Stimulated activated naive CD8-positive, alpha-beta T cell treated with anti-CD3 and anti-CD28 coated beads, Interleukin-15, Interleukin-2, amounts not matched to agents 100 U/mL and 50 U/mL, for 24 hours (primary cell): ENCODE measurements at regions not wholly inside any gene's neighbourhood (a gene's known extent, or its start where the extent isn't known, plus 50 kb on each side); places are given as distances from the start of the nearest gene placed in this dataset.

Experiments
- ATAC-seq: fragments of 150-1000 bp; cut with Tn5 transposase; one replicate; pipeline ENCODE4 v1.10.0; 2021
- DNase-seq: peaks from one replicate; pipeline ENCODE4 v3.0.0; 2021

DNA sequence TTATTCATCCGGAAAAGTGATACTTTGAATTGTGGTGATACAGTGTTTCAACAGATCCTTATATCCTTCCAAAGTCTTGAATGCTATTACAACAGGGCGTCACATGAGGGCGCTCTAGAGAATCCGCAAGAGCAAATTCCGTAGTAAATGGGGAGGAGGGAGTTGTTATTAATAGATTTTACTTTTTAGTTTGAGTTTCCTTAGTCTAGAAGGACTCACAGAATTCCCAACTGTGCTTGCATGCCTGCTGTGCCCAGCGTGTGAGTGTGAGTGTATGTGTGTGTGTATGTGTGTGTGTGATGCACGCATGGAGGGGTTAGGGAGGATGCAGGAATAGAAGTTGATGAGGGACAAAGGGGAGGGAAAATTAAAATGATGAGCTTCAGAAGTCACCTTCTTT lies 375.3 kb downstream of the C12orf75 start:
- DNase-seq, result no peak

DNA sequence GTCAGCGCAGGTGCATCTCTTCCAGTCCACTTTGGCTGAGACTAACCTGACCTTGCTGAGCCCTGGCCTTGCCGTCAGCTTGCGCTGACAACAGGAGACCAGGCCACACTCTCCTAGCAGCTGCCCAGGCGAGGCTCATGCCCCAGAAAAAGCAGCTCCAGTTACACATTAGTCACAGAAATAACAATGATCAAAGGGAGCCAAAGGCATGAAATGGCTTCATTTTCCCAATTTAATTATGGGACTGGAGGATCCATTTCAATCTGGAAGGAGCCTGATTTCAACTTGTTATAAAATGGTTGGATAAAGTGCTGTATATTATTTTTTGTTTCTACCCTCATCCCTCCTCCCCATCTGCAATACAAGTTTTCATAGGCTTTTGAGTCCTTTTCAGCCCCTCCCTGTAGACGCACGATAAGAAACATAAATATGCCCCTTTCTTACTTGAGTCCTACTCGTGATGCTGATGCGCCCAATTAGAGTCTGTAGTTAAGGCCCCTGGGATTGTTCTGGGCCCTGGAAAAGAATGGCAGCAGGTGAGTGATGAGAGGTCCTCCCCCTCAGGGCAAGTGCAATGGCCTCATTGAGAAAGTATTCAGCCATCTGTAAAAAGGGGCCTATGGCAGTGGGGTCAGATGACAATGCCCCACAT lies 376.0 kb downstream of the C12orf75 start:
- ATAC-seq (no peak), DNase-seq (no peak)

More for the DNA sequence above, 375.3 kb downstream of the C12orf75 start:
- ATAC-seq, result no peak

DNA sequence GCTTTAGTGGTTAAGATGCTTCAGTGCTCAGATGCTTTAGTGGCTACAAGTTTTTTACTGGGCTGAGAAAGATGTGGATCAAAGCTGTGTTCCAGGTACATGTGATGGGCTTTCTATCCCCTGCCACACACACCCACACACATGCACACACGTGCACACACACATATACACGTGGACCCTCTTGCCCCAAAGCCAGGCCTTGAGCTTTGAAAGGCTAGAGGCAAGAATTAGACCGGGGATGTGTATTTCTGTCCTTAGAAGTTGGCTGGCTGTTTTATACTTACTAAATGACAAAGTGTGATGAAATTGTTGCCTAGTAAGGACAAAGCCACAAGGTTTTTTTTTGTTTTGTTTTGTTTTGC lies 376.5 kb downstream of the C12orf75 start:
- ATAC-seq (no peak), DNase-seq (no peak)

DNA sequence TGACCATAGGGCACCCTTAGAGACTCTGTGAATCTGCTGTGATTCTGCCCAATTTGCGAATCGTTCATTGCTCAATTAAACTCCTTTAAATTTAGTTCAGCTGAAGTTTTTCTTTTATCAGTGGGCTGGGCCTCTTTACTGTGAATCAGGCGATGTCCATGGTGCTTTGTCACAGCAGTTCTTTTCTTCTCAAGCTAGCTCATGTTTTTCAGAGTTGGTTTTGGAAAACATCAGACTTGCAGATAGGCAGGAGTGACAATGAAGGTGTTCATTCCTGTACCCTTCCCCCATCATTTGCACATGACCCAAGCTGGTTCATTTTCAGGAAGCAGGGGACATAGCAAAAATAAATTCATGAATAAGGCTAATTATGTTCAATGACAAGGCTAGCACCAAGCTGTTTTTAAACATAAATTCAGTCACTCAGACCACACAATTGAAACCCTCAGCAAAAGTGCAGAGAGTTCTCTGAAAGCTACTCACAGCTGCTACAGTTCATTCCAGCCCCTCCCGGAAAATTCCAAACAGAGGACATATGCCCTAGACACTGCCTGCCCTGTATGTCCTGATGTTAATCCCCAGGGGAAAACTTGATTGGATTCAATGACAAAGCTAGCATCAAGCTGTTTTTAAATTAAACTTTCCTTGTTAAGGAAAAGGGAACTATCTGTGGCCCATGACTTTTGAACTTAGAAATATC lies 383.3 kb downstream of the C12orf75 start:
- ATAC-seq, result no peak
- DNase-seq, result no peak

DNA sequence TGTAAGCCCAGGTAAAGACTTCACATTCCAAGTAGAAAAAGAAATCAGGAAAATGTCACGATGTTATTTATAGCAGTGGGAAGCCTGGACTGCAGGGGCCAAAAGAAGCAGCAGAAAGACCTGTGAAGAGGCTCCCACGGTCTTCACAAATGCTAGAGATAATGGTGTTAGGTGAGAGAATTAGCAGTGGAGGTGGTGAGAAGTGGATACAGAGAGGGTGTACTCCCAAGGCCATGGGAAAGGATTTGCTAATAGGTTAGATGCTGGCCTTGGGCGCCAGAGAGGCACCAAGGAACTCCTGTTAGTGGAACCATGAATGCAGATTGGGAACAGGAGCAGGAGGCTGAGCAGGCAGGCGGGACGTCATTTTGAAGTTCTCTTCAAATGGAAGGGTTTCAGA lies 386.1 kb downstream of the C12orf75 start:
- ATAC-seq (no peak), DNase-seq (no peak)

DNA sequence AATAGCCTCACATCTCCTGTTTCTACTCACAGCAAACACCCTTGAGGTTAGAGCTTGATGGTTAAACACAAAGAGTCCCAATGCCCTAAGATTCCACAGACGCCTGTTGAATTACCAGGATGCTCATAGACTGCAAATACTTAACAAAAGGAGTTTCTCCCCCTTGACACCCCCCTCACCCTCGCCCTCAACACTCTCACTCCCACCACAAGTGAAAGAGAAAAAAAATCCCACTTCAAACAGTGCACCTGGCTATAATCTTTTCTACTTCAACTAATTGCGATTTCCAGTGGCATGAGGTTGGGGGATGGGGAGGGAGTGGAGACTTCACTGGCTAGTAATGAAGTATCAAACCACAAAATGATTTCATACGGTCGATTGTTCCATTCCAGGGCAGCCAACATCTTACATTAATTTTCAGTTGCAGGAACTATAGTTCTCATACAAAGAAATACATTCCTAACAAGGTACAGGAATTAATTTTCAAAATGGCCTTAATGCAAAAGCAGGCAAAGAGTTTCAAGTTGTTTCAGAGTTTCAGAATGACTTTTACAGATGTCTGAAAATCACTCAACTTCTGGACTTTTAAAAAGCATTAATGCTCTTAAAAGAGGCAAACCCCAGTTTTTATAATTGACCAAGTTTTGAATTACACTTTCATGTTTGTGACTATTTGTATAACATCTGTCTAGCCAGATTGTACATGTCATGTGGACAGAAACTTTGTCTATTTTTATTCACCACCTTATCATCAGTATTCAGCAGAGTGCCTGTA lies 390.7 kb downstream of the C12orf75 start:
- no peak for ATAC-seq
- no peak for DNase-seq

DNA sequence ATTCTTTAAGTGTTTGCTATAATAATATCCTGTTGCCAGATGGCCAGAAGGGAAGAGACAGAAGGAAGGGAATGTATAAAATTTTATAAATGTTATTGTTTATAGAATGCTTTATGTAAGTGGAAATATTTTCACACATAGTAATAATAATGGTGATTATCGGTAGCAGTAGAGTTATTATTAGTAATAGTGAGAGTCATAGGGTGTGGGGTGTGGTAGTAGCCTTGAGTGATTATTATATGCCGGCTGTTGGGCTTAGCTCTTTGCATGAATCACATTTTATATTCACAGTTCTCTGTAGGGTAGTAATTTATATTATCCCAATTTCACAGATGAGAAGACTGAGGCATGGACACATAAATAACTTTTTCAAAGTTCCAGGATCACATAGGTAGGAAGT lies 391.4 kb downstream of the C12orf75 start:
- ATAC-seq (no peak), DNase-seq (no peak)

DNA sequence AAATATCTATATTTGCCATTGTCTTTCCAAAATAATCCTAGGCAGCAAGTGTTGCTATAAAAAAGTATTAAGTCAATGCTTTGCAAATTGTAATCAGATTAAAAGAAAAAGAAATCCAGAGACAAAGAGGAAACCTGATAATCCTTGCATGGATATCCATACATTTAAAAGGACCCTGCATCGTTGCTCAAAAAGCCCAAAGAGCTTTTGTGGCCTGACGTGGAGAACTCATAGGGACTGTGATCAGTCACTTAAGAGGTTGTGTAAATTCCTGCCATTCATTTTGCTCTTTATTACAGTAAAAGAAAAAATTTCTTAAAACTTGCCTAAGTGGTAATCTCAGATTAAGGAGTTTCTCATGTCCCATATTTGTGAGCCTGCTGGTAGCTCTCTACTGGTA lies 392.6 kb downstream of the C12orf75 start:
- ATAC-seq (no peak), DNase-seq (no peak)

DNA sequence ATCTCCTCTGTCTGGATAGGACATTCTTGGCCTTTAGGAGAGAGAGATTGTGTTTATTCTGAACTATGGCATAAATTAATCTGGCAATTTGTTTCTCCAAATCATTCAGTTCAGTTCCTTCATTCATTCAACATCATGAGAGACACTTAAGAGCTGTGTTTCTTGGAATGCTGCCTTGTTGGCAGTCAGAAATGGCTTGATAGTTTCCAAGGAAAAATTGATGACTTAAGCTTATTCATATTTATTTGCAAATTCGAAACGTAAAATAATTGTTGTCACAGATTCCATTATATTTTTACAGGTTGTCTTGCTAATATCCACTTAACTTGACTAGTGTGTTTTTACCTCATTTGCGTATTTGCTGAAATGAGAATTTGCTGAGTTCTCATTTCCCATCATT lies 393.0 kb downstream of the C12orf75 start:
- ATAC-seq, result no peak

DNA sequence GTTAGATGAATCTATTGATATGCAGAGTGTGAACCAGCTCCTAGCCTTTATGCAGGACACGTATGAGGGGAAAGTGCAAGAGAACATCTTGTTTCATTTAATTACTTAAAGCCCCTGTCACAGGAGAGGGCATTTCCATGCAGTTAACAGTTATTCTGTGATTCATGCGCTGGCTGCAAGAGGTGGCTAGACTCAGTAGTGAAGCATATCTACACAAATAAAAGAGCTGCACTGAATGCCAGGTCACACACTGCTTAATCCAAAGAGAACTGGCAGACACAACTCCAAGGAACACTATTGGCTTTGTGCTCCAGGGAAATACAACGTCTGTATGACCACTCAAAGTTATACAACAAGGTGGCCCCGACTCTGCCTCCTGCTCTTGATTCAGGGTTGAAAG lies 394.1 kb downstream of the C12orf75 start:
- no peak for ATAC-seq

More for the DNA sequence above, 393.0 kb downstream of the C12orf75 start:
- DNase-seq, result no peak

DNA sequence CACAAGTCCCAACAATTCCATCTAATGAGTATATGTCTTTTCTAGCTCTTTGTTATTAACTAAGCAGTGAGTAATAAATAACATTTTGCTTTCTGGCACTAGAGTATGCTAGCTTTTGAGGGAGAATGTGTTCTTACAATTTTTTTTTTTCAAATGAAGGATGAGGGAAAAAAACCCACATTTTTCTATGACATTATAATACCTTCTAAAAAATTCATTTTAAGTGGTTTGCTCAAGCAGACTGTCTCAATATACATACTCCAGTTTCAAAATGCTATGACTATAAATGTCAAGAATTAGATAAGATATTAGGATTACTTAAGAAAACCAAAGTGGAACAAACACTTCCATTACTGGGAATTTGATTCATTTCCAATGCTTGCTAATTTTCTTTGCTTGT lies 394.6 kb downstream of the C12orf75 start:
- ATAC-seq, result no peak
- no peak for DNase-seq

More for the DNA sequence above, 394.1 kb downstream of the C12orf75 start:
- DNase-seq, result no peak

DNA sequence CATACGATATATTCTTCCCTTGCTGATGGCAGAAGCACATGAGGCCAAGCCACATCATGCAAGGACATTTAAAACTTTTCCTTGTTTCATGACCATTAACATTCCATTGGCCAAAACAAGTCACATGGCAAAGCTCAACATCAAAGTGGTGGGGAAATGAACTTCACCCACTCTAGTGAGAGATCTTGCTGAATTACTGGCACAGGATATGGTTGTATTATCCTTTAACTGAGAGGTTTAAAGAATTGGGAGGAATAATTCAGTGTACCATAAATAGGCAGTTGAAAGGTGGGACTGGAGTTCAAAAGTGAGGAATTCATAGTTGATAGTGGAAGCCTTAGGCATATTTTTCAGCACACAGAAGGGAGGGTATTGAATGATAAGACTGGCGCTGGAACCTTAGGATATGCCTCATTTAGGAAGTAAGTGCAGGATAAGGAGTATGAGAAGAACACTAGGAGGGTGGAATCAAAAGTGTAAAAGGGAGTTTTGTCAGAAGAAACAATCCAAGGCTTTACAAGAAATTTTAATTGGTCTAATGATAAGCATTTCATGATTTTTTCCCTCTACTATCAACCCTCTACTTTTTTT lies 398.8 kb downstream of the C12orf75 start:
- ATAC-seq, result no peak
- no peak for DNase-seq

DNA sequence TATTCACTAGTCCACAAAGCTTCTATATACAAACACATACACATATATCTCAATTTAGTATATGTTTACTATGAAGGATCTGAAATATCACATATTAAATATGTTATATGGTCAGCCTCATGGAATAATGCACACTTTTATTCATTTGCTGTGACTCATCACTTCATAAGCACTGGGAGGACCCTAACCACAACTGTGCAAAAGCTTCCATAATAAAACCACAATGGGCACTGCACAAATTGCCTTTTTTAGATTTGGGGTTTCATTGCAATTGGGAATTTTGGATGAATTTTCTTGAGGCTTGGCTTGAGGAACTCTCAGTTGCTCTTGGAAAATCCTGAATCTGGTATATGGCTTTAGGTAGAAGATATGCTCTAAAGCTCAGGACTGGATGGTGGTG lies 399.4 kb downstream of the C12orf75 start:
- no peak for ATAC-seq
- DNase-seq, result no peak

DNA sequence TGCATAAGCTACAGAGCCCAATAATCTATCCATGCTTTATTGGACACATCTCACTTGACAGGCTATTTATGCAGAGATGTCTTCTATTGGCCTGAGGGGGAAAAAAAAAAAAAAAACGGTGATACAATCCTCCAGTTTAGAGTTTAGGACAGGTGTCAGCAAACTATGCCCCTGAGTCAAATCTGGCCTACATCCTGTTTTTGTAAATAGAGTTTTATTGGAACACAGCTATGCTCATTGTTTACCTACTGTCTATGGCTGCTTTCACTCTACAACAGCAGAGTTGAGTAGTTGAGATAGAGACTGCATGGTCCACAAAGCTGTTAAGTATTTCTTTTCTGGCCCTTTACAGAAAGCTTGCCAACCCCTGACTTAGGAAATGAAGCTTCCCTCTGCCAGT lies 403.1 kb downstream of the C12orf75 start:
- no peak for ATAC-seq
- DNase-seq, result no peak

DNA sequence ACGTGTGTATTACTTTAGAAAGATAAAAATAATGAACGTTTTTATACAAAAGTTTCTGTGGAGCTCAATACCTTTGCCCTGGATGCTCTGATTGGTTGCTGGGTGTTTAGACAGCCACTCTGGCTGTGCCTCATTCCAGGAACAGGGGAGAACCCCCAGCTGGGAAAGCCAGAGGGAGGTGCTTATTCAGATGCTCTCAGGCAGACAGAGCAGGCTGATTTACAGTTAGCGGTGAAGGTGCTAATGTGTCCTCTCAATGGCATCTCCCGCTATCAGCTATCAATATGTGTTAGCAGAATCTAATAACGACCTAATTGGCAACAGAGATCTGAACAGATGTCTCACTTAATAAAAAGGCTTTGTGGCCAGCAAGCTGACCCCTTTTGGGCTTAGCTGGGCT lies 402.3 kb downstream of the NUAK1 start:
- ATAC-seq (no peak), DNase-seq (no peak)

DNA sequence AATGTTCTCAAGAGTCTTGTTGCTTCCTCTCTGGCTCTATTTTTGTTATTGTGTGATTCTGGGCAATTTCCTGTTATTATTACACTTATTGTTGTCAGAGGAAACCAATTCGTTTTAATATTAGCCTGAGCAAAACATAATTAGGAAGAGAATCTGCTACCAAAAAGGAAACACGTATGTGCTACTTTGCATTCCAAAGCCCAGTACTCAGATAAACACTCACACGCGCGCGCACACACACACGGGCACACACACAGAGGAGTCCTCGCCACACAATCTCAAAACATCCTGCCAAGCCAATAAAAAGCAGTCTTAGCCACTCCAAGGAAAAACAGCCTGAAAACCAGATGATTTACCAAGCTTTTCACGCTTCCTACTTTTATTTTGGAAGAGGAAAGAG lies 400.7 kb downstream of the NUAK1 start:
- no peak for ATAC-seq
- DNase-seq, result no peak

DNA sequence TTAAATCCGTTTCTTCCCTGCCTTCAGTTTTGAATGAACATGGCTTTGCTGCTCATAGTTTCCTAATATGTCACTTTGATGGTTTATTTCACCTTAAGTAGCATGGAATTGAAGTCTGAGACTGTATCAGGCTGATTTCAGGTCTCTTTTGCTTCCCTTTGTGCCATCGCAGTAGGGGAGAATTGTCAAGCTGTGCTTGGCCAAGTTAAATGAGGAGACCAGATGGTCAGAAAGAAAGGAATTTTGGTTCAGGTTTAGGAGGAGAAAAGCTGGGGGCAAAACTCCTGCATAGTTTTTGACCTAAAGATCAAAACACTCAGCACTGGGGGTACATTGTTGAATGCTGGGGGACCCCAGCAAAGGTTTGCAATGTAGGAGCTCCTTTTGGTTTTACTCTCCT lies 398.4 kb downstream of the NUAK1 start:
- no peak for DNase-seq
- ATAC-seq, result no peak

DNA sequence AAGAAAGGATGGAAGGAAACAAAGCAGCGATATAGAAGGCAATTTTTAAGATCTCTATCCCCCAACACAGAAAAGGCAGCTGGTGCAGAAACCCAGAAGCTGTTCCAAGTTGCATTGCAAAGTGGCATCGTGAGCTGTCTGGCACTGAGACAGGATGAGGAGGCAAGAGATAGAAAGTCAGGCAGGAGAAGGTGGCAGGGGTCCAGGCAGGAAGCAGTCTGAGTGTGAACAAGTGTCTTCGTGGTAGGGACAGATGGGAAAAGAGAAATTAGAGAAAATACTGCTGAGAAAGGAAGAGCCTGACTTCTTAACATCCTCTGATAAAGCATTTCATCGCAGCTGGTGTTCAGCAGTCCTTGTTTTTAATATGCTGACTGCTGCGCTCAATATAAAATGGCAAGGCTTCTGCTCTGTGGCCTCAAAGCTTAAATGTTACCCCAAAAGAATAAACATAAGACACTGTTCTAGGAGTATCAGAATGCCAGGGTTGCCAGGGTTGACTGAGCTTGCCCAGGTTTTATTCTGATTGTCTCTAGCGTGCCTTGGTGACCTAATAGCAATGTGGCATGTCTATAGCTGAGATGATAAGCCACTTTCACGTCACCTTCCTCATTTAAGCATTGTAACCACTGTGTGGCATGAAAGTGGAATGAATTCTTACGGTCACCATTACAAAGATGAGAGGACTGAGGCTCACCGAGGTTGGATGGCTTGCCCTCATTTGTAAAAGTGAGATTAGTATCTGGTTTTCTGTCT lies 397.6 kb downstream of the NUAK1 start:
- DNase-seq (no peak), ATAC-seq (no peak)

DNA sequence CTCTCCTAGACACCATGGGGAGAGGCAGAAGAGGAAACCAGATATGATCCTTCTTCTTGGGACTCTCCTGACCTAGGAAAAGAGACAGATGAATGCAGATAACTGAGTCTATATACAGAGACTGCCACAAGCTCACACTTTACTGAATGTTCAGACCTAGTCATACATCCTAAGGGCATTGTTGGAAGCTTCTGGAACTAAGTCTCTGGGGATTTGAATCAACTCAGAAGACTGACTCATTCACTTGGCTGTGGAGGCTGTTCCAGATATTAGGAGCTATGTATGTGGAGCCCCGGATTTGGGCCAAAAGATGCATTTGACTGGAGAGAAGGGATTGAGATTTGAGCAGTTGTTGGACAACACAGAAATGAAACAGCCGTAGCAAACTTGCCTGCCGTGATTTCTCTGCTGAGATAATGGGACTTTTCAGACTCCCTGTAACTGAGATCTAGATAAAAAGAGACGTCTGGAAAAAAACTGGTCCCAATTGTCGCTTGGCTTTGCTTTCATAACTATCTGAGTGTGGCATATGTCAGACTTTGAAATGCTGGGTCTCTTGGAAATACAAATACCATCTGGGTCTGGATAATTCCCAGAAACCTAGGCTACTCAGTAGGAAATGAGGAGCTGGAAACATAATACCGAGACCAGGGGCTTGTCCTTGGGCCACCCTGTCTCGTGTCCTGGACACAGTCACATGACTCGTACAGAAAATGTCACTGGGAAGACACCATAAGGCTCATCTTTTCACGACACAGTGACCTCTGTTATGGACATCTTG lies 396.8 kb downstream of the NUAK1 start:
- ATAC-seq, result no peak
- DNase-seq, result no peak

DNA sequence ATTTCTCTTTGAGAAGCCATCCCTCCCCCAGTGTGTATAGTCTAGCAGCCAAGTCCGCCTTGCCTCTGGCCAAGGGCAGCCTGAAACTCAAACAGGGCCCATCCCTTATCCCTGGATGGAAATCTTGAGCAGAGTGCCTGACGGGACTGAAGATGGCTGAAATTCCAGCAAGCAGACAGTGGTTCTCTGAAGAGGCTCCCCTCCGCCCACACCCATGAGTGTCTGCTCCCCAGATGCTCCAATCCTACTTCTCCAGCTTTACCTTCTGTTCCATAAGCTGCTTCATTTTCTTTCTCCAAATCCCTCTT lies 396.2 kb downstream of the NUAK1 start:
- ATAC-seq, result no peak
- DNase-seq, result no peak

DNA sequence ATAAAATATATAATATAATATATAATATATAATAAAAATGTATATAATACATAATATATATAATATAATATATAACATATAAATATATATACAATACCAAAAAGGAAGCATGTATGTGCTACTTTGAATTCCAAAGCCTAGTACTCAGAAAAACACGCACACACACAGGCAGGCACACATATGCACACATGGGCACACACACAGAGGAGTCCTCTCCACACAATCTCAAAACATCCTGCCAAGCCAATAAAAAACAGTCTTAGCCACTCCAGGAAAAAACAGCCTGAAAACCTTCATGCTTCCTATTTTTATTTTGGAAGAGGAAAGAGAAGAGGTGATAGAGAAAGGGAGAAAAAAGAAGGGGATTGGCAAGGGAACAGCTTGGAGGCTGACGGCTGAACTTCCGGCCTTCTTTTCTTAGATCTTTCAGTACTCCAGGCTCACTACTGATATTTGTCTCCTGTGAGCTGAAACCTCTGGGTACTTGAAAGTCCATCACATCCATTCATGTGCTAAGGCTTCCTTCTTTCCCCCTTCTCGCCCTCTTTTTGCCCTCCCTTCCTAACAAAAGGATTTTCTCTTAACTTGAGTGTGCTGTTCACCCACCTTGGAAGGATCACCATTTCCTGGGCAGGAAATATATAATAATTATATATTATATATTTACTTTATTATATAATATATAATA lies 394.2 kb downstream of the NUAK1 start:
- DNase-seq (no peak), ATAC-seq (no peak)
